Left hindlimb (tissue), 1 donor: ENCODE measurements at regions not wholly inside any gene's neighbourhood (a gene's known extent, or its start where the extent isn't known, plus 50 kb on each side); places are given as distances from the start of the nearest gene placed in this dataset.

Source experiments
- DNase-seq: peaks from one replicate; pipeline ENCODE4 v3.0.0-alpha.2; 2018

DNA sequence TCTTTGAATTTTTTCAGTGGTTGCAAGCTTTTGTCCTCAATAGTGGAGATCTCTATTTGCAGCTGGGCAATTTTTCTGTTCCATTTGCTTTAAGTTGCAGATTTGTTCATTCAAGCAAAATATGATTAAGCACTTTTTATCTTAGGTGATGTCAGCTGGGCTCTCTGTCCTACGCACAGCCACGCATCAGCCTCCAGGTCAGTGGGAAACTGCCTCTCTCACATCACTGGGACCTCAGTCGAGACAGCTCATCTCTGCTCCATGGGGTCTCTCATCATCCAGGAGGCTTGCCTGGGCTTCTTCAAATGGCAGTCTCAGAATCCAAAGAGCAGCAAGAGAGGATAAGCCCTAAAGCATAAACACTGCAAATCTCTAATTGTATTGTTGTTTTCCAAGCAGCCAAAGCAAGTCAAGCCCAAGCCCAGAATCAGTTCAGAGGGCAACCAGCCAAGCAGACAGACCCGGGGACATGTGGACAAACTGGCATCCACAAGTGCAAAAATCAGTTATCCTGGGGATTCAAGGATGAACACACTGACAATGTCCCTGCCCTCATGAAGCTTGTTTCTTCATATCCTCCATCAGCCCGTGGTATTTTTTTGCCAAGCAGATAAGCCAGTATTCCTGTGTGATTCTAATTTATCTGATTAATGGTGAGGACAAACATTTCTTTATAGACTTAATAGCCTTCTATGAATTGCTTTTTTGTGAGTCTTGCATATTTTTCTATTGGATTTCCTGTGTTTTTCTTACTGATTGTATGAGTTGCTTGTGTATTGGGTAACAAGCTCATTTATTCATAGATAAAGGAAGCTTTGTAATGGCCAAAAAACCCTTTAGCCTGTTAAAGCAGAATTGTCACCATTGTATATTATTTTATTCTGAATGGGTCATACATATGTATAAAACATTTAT lies 262.5 kb downstream of the GXYLT1 start:
- DNase-seq, result no peak

DNA sequence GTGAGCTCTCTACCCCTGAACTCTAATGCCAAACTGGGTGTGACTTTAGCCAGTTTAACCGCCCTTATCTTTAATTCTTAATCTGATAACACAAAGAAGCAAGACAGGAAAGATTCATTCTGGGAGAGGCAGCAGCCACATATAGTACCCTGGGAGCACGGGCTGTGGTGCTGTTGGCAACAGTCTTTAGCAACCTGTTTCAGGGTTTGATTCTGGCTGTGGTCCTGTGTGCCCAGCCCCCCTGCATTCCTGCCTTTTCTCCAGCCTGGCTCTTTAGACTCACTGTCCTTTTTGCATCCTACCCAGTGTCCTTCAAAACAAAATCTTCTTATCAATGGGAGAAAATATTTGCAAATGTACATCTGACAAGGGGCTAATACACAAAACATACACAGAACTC lies 275.2 kb downstream of the GXYLT1 start:
- no peak for DNase-seq

DNA sequence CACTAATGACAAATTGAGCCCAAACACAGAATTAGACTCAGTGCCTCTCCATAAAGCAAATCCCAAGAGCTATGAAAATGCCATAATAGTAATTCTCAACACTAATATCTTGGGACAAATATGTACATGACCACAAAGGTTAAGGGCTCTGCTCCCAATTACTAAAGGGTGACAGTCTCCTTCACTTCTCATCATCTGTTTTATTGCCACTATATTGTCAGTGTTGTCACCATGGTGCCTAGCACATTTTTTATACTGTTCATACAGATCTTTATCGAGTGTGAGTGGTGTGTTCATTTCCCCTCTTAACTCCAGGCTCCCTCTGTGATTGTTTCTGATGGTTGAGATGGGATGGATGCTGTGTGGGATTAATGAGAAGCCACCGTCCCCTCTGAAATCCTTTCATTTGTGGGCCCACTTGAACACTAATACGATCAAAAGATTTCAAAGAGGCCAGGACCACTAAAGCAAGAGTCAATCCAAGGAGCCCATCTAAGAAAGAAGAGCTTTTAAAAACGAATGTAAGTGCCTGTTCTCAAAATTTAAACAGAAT lies 277.7 kb downstream of the GXYLT1 start:
- no peak for DNase-seq

DNA sequence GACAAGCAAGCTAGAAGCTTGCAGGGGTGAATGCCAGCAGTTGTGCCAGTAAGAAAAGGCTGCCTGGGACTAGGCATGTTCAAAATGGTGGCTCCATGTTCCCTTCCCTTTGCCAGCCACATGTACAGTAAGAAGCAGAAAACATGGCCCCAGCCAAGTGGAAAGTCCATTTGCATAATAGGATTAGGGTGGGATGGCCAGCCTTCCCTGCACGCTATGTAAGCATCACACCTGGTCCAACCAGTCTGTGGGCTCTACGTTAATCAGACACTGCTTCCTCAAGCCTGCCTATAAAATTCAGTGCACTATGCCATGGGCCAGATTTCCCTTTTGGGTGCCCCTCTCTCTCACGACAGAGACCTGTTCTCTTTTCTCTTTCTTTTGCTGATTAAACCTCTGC lies 288.4 kb downstream of the GXYLT1 start:
- DNase-seq, result no peak

DNA sequence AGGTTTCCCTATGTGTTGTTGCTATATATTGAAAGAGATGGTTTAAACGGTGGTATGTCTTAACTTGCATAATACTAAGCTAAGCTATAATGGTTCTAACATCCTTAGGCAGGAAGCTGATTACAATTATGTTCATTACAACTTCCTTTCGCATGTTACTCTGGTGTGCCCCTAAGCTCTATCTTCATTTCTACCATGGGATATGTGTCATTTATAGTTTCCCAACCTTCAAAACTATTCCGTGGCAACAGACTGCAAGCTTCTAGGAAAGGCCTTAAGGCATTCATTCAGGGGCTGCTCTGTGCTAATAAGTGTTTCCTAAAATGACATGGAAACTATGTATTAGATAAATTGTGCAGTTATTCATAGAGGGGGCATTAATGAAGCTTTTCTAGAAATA lies 294.6 kb downstream of the GXYLT1 start:
- DNase-seq, result no peak

DNA sequence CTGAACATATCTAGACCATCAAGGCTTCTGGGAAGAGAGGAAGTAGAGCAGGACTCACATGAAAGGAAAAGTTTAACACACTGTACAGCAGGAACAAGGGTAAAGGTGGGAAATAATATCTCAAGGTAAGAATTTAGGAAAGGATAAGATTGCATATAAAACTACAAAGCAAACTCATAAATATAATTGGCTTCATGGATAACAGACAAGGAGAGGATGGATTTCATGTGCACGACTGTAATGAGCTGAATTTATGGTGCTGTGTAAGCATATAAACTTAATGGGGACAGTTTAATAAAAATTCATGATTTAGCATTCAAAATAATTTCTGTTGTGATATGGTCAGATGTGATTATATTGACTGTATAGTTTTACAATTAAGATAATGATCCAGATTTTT lies 298.0 kb downstream of the GXYLT1 start:
- no peak for DNase-seq

DNA sequence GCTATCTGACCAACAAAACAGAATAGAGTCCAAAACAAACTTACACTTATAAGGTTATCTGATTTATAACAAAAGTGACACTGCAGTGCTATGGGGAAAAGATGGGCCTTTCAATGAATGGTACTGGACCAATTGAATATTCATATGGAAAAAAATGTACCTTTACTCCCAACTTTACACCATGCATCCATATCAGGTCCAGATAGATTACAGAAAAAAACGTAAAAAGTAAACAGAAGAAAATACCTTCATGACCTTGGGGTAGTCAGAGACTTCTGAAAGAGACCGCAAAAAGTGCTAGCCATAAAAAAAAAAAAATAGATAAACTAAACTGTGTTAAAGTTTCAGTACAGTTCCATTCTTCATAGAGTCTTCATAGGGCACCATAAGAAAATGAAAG lies 308.3 kb downstream of the GXYLT1 start:
- no peak for DNase-seq

DNA sequence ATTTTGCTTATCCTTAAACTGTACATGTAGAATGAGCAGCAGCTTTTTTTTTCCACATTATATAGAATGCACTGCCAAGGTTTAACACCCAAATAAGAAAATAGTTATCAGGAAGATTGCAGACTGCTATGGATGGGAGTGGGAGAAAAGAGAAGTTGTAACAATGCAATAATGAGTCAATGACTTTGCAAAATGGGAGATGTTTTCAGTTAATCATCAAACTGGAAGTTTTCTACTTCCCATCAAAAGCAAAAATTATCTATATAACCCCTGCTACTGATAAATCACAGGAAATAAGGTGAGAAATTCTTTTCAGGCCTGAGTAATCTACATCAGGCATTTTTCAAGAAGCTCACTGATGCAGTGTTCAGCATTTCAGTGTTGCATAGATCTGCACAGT lies 309.1 kb downstream of the GXYLT1 start:
- DNase-seq, result no peak

DNA sequence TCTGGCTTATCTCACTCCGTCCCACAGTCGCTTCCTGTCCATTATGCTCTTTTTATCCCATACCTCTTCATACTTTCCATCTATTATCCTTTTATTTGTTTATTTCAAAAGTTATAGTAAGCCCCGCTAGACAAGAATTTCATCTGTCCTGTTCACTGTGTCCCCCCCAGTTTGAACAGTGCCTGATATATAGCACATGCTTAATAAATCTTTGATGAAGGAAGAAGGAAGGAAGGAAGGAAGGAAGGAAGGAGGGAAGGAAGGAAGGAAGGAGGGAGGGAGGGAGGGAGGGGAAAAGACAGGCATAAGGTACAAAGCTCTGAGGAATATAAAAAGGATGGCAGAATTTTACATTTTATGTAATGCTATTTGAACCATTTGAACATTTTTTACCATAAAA lies 324.7 kb downstream of the GXYLT1 start:
- DNase-seq, result no peak

DNA sequence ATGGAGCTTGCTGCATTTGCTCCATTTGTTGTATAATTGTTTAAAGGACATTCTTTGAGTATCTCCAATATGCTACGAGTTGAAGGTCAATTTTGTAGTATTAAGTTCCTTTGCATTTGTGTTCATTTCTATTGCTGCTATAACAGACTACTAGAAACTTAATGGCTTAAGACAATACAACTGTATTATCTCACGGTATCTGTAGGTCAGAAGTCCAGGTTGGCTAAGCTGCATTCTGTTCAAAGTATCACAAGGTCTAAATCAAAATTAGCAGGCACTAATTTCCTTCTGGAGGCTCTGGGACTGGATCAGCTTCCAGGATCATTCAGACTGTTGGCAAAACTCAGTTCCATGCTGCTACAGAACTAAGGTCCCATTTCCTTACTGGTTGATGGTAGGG lies 340.6 kb downstream of the GXYLT1 start:
- DNase-seq, result no peak

DNA sequence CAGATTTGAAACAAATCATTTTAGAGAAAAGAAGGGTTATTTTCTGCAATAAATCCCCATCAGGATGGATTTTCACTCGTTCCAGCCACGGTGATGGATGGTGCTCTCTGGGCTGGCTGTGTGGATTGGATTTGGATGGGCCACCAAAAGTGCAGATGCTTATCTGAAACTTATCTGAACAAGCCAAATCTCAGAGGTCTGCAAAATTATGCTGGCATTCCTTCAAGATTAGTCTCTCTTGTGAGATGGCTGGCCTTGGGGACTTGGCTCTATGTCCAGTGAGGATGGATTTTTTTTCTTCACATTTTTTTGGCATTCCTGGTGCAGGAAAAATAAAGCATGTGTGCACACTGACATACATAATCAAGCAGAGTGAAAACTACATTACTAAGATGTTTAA lies 341.9 kb downstream of the GXYLT1 start:
- DNase-seq, result no peak

DNA sequence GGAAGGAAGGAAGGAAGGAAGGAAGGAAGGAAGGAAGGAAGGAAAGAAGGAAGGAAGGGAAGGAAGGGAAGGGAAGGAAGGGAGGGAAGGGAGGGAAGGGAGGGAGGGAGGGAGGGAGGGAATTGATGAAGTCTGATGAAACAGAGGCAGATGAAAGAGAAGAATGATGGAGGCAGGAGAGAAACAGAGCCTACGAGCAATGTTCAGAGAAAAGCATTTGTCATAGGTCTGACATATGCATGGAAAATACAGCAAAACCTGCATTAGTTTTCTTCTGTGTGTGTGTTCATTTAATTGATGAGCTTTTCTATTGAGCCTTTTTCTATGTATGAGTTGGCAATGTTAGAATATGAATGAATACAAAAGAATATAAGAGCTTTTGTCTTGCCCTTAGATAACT lies 343.4 kb downstream of the GXYLT1 start:
- no peak for DNase-seq

DNA sequence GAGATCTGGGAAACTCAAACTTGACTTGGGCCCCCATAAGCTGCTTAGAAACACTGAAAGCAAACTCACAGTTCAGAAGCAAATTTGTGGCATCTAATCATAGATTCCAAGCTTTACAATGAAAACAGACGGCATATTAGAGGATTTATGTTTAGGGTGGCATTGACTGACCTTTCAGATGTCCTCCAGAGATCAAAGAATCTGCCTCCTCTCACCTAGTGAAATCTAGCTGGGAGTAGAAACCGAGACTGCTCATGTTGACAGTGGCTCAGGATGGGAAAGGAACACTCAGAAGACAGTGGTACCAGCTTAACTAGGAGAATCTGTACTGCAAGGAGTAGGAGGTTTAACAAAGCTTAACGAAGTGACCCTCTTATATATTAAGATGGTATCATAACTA lies 345.0 kb downstream of the GXYLT1 start:
- DNase-seq, result no peak

DNA sequence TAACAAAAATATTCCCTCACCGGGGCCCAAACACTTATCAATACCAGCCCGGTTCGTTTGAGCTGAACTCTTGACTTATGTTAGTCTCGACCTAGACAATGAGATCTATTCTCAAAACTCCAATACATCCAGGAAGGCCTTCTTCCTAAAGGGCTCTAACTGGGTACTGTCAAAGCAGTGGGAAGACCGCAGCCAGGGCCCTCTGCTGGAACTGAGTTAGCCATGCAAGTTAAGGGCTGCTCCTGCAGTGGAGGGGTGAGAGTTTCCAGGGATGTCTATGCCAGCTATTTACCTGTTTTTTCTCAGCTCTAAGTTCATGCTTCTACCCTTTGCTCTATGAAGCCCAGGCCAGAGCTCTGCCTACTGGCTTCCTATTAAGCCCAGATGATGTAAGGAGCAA lies 348.8 kb downstream of the GXYLT1 start:
- DNase-seq, result no peak

DNA sequence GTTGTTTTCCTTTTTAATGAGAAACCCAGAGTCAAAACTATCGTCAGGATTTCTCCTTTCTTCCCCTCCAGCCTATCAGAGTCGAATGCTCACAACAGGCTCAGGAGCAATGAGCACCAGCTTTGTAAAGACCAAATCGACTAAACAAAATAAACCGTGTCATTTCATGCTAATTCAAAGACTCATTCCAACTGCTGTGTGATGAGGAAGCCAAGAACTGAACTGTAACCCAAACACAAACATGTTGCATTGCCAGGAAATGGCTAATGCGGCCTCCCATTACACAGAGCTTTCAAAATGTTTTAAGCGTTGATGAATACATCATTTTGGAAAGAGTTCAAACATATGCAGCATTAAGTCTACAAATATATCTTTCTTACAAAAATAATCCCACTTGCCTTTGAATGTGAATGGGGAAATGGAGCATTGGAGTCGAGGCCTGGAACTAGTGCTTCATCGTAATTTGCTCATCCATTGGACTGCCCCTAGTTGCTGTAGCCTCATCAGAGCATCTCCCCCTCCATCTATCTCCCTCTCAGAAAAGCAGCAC lies 349.5 kb downstream of the GXYLT1 start:
- DNase-seq, result no peak

DNA sequence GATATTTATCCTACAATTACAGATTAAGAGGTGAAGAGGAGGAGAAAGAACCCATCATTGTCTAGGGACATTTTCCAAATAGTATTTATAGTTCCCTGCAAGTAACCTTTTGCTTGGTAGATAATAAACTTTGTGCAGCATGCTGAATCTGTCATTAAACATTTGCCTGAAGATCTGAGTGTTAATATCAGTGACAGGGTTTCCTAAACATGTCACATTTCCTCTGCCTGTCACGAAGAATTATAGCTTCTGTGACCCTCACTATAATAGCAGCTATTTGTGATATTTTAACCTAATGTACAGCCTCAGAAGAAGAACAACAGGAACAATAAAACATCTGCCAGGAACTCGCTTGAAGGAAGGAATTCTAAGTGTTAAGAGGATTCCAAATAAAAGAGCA lies 350.3 kb downstream of the GXYLT1 start:
- DNase-seq, result no peak

DNA sequence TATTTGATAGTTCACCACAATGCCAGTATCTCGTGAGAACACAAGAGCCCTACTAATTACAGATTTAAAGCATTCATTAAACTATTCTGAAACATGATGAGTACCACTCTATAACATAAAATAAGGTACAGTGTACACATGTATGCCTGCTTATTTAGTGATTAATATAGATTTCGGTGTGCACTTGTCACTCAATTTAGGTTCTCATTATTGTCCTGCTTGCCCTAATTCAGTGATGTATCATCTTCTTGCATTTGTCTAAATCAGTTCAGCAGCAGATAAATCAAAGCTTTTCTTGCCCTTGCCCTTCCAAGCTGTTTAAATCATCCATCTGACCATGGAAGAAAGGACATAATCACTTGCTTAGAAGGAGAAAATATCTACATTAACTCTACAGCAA lies 359.7 kb downstream of the GXYLT1 start:
- no peak for DNase-seq

DNA sequence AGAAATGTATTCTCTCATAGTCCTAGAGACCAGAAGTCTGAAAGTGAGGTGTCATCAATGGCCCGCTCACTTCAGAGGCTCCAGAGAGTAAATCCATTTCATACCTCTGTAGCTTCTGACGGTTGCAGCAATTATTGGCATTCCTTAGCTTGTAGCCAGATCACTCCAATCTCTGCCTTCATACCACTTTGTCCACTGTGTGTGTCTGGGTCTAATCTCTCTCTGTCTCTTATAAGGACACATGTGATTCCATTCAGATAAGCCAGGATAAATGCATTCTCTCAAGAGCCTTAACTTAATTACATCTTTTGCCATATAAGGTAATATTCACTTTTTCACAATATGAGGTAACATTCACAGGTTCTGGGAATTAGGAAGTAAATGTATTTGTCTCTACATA lies 365.7 kb downstream of the GXYLT1 start:
- no peak for DNase-seq

DNA sequence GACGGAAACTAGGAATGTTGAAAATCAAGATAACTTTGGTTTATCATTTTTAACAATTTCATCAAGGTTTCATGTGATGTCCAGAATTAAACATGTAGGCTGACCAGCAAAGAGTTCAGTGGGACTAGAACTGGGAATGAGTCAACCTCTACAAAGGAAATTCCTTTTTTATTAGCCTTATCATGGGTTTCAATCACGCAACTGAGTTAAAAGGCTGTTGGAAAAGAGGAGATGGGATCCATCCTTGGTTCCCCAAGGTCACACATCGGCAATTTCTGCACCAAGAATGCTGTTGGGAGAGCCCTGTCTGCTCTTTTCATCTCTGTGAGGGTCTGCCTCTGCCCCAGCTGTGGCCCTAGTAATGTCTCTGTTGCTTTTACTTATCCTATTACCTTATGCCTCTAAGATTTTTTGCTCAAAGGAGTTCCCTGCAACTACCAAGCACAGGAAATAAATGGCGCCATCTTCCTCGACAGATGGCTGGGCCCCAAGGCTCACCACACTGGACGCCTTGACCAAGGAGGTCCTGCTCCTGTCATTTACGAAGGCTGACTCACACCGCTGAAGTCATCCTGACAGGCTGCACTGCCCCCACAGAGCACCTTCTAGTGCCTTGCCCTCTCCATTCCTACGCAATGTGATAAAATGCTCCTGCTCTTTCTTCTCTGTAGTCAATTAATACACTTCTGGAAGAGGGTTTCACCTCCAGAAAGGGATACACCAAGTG lies 367.4 kb downstream of the GXYLT1 start:
- no peak for DNase-seq

DNA sequence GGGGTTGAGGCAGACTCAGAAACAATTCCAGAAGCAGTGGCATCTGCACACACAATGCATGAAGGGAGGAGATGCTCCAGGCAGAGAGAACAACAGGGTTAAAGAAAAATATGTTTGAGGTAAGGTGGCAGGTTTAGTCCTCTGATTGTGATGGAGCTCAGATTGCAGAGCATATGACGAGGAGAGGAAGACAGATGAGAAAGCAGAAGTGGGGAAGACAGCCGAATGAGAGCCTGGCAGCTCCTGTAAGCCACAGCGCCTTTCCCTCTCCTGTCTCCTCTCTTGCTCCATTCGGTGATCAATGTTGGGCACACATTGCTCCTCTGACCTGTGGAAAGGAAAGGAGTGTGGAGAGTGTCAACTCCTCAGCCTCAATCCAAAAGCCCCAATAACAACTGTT lies 372.2 kb downstream of the GXYLT1 start:
- DNase-seq, result no peak

DNA sequence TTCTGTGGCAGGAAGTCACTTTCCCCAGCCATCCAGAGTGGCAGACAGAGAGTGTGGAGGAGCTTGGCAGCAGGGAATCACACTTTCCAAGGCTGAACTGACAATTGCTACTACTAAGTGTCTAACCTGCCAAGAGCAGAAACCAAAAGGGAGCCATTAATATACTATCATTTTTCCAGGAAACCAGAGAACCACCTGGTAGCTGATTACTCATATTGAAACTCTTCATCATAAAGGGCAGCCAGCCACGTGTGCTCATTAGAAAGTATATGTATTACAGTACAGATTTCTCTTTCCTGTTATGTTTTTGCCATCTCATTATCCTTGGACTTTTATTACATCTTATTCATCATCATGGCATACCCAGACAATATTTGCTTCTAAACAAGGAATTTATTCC lies 374.9 kb downstream of the GXYLT1 start:
- DNase-seq, result no peak

DNA sequence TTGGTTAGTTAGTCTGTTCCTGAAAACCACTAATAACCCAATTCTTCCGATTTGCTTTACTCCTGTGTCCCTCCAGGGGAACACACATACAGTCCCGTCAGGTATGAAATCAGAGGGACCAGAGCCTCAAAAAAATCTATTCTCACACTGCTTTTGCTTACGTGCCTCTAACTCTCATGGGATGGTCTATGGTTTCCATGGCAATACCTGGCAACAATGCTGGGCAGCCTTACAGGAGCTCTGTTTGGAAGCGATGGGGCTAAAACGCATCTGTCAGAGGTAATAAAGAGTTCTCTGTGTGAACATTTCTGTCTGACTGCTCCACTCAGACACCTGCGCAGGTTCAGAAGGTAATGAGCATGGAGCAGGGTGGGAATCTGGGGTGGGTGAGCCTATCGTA lies 376.2 kb downstream of the GXYLT1 start:
- no peak for DNase-seq

DNA sequence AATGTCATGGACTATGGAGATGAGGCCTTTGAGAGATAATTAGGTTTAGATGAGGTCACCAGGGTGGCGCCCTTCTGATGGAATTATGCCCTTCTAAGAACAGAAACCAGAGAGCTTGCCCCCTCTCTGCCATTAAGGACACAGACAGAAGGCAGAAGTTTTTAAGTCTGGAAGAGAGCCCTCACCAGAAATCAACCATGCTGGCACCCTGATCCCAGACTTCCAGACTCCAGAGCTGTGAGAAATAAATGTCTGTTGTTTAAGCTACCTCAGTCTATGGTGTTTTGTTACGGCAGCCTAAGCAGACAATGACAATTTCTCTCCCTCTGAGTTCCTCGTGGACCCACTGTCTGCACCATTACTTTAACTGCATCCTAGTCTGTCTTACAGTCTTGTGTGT lies 382.0 kb downstream of the GXYLT1 start:
- DNase-seq, result no peak

DNA sequence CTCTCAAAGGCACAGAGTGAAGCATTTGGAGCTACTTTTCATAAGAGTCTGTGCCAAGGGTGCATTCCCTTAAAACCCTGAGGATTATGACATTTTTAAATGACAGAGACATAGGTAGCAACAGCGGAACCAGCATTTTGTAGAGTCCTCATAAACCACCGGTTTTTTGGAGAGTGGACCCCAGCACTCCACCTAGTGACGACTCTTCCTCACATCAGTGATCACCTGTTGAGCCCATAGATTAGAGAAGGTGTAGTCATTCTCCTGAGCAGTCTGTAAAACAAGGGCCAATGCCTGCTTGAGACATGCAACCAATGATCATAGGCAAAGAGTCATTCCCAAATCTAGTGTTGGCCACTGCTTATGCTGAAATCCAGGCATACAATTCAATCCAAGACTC lies 399.1 kb downstream of the GXYLT1 start:
- DNase-seq, result no peak
